Keratinocyte (primary cell): ENCODE measurements at regions not wholly inside any gene's neighbourhood (a gene's known extent, or its start where the extent isn't known, plus 50 kb on each side); places are given as distances from the start of the nearest gene placed in this dataset.
"Not testable (repeated sequence)": the region's sequence is repeated elsewhere in the genome, so short reads cannot be mapped to it uniquely, and the experiment has no call there.

Experiments used
- DNase-seq: peaks from one replicate; pipeline ENCODE4 v3.0.0-alpha.2; 2011; ENCODE audit warnings: low read depth, missing footprints, low spot score
- FAIRE-seq: peaks from 2 replicates; lab custom pipeline; 2011; peaks lifted over from hg19 to GRCh38; lab: Jason Lieb, UNC
- H2AFZ ChIP-seq: 2 replicates; pipeline ENCODE4 v1.6.0; 2012; ENCODE audit warnings: low read length, control low read depth, inconsistent platforms; ENCODE audit not compliant: control insufficient read depth
- H3K27ac ChIP-seq: 2 replicates; pipeline ENCODE4 v1.5.1; 2011; ENCODE audit warnings: low read length; ENCODE audit not compliant: control insufficient read depth, insufficient read depth
- H3K27me3 ChIP-seq: 3 replicates; pipeline ENCODE4 v1.6.0; 2011; ENCODE audit warnings: low read length; ENCODE audit not compliant: control insufficient read depth, insufficient read depth; ENCODE audit errors: extremely low read depth
- H3K36me3 ChIP-seq, 2 experiments: 2 replicates in 1 of 2; 3 replicates in 1 of 2; pipeline ENCODE4 v1.5.1; 2011; ENCODE audit warnings: low read length in 2 of 2, mild to moderate bottlenecking in 1 of 2; ENCODE audit not compliant: control insufficient read depth in 2 of 2, insufficient read depth in 2 of 2; ENCODE audit errors: extremely low read depth in 1 of 2
- H3K4me1 ChIP-seq: 3 replicates; pipeline ENCODE4 v1.5.1; 2011; ENCODE audit warnings: low read length; ENCODE audit not compliant: control insufficient read depth, insufficient read depth; ENCODE audit errors: extremely low read depth
- H3K4me2 ChIP-seq: 3 replicates; pipeline ENCODE4 v1.6.0; 2011; ENCODE audit warnings: low read depth, low read length; ENCODE audit not compliant: control insufficient read depth, insufficient read depth; ENCODE audit errors: extremely low read depth
- H3K4me3 ChIP-seq, 3 experiments: fragments of 200-600 bp in 1 of 3; sonication (generic) in 1 of 3; 2 replicates in 2 of 3; 3 replicates in 1 of 3; pipeline ENCODE4 v1.5.1; 2011 to 2016; ENCODE audit warnings: low read length in 3 of 3, mild to moderate bottlenecking in 3 of 3, control low read depth in 2 of 3, inconsistent platforms in 1 of 3, low read depth in 1 of 3, mixed read lengths in 1 of 3, mixed run types in 1 of 3, moderate library complexity in 1 of 3; ENCODE audit not compliant: control insufficient read depth in 2 of 3, insufficient read depth in 2 of 3; ENCODE audit errors: extremely low read depth in 1 of 3
- H3K79me2 ChIP-seq: 2 replicates; pipeline ENCODE4 v1.6.0; 2012; ENCODE audit warnings: low read length; ENCODE audit not compliant: control insufficient read depth, insufficient read depth
- H3K9ac ChIP-seq: 3 replicates; pipeline ENCODE4 v1.6.0; 2011; ENCODE audit warnings: low read length; ENCODE audit not compliant: control insufficient read depth, insufficient read depth; ENCODE audit errors: extremely low read depth
- H3K9me1 ChIP-seq: 3 replicates; pipeline ENCODE4 v1.6.0; 2011; ENCODE audit warnings: low read length; ENCODE audit not compliant: control insufficient read depth, insufficient read depth; ENCODE audit errors: extremely low read depth
- H3K9me3 ChIP-seq: 2 replicates; pipeline ENCODE4 v1.5.1; 2012; ENCODE audit warnings: low read depth, low read length; ENCODE audit not compliant: control insufficient read depth
- H4K20me1 ChIP-seq: 3 replicates; pipeline ENCODE4 v1.6.0; 2011; ENCODE audit warnings: low read length; ENCODE audit not compliant: control insufficient read depth, insufficient read depth; ENCODE audit errors: extremely low read depth
- CTCF ChIP-seq, 3 experiments: IDR thresholded peaks in 1 of 3; conservative IDR thresholded peaks in 1 of 3; optimal IDR thresholded peaks in 1 of 3; 2 replicates in 2 of 3; 3 replicates in 1 of 3; pipeline versions ENCODE3 to v1.5.1; 2011; ENCODE audit warnings: low read length in 3 of 3, mild to moderate bottlenecking in 3 of 3, moderate library complexity in 2 of 3, control low read depth in 1 of 3, inconsistent platforms in 1 of 3; ENCODE audit not compliant: insufficient read depth in 2 of 3; ENCODE audit errors: extremely low read depth in 1 of 3
- EZH2 ChIP-seq: IDR thresholded peaks from one replicate; pipeline ENCODE4 v1.6.1; 2012; ENCODE audit warnings: inconsistent platforms, mild to moderate bottlenecking, low read length, moderate library complexity
- dilution Hi-C: fragments of 300-500 bp; cut with MboI; formaldehyde crosslinking; loops from one replicate; pipeline ENCODE4 v1.7.0; 2020; ENCODE audit warnings: low sequenced_read_pairs; ENCODE audit not compliant: extremely low pct_ligation_motif_present

- H3K27me3 ChIP-seq, result peaks cover 43% of the 10 kb centered on the region
- no peaks in the 10 kb centered on the region for H4K20me1 ChIP-seq
- FAIRE-seq (no peak), DNase-seq (no peak)
- no peaks in the 10 kb centered on the region for H3K36me3 ChIP-seq
- peak overlapping the region; percentile 16 for H3K4me2 ChIP-seq
- dilution Hi-C loops, result no loop called here
- H2AFZ ChIP-seq, result no peak overlapping the region
- no peak overlapping the region for H3K27ac ChIP-seq
- TF ChIP-seq CTCF (optimal IDR thresholded peaks at IDR 0.05 in 1 of 3, IDR thresholded peaks at IDR 0.05 in 1 of 3, conservative IDR thresholded peaks at IDR 0.05 in 1 of 3; ENCODE audit: extremely low read depth in 1 of 3, insufficient read depth in 2 of 3, low read length in 3 of 3) (no peak), EZH2 (peak; percentile 88)
- no peaks in the 10 kb centered on the region for H3K79me2 ChIP-seq
- no peaks in the 10 kb centered on the region for H3K4me1 ChIP-seq
- no peaks in the 10 kb centered on the region for H3K9me3 ChIP-seq
- no peaks in the 10 kb centered on the region for H3K9me1 ChIP-seq
- no peak overlapping the region for H3K4me3 ChIP-seq
- H3K9ac ChIP-seq, result no peak overlapping the region
Observed at GRCh38 chr22:25282671-25283561, 63.5 kb downstream of the CRYBB2 start.

GRCh38 chr22:25288481-25288880, 69.0 kb downstream of the CRYBB2 start:
- H3K4me2 ChIP-seq, H3K9me3 ChIP-seq, H3K4me3 ChIP-seq, dilution Hi-C loops, H3K4me1 ChIP-seq, H2AFZ ChIP-seq, H3K27ac ChIP-seq, H4K20me1 ChIP-seq, H3K9ac ChIP-seq, H3K79me2 ChIP-seq, H3K9me1 ChIP-seq, DNase-seq, H3K36me3 ChIP-seq: not testable (repeated sequence)
- H3K27me3 ChIP-seq, result peaks cover 18% of the 10 kb centered on the region
- peak; percentile 64 for FAIRE-seq

GRCh38 chr22:25301912-25302311, 82.5 kb downstream of the CRYBB2 start:
- H3K9ac ChIP-seq, H2AFZ ChIP-seq, H3K4me2 ChIP-seq, H3K4me1 ChIP-seq, H3K79me2 ChIP-seq, H4K20me1 ChIP-seq, H3K27me3 ChIP-seq, H3K9me3 ChIP-seq, H3K27ac ChIP-seq, H3K4me3 ChIP-seq, H3K9me1 ChIP-seq, dilution Hi-C loops, FAIRE-seq, H3K36me3 ChIP-seq, DNase-seq: not testable (repeated sequence)

- dilution Hi-C loops, H3K4me1 ChIP-seq: not testable (repeated sequence)
- peak; percentile 77 for FAIRE-seq
Observed at GRCh38 chr22:25309586-25309985, 90.1 kb downstream of the CRYBB2 start.

More at GRCh38 chr22:25309586-25309985, 90.1 kb downstream of the CRYBB2 start:
- DNase-seq, H4K20me1 ChIP-seq, H3K4me2 ChIP-seq, H3K27me3 ChIP-seq, H3K36me3 ChIP-seq, H3K27ac ChIP-seq, H3K9me3 ChIP-seq, H3K9me1 ChIP-seq, H2AFZ ChIP-seq, H3K4me3 ChIP-seq, H3K79me2 ChIP-seq, H3K9ac ChIP-seq: not testable (repeated sequence)
